Liver (tissue), 8 donors: ENCODE measurements at regions not wholly inside any gene's neighbourhood (a gene's known extent, or its start where the extent isn't known, plus 50 kb on each side); places are given as distances from the start of the nearest gene placed in this dataset.

Experiments used
- DNase-seq: peaks from one replicate; pipeline ENCODE4 v3.0.0-alpha.2; 2017; ENCODE audit warnings: low spot score
- H3K27ac ChIP-seq, 2 donors: one replicate each; pipeline ENCODE4 v1.7.0; 2013; ENCODE audit warnings: inconsistent platforms in 2 of 2, low read length in 2 of 2, control low read depth in 1 of 2, low read depth in 1 of 2, mild to moderate bottlenecking in 1 of 2
- H3K27me3 ChIP-seq, 4 donors: one replicate each; pipeline versions ENCODE4 v1.6.1 to v1.7.0; 2013; ENCODE audit warnings: low read length in 3 of 4, inconsistent platforms in 1 of 4, mild to moderate bottlenecking in 1 of 4, moderate library complexity in 1 of 4; ENCODE audit not compliant: control insufficient read depth in 4 of 4, insufficient read depth in 4 of 4
- H3K36me3 ChIP-seq, 4 donors: one replicate each; pipeline versions ENCODE4 v1.6.1 to v1.7.0; 2013; ENCODE audit warnings: low read length in 3 of 4, mild to moderate bottlenecking in 3 of 4, low read depth in 1 of 4, moderate library complexity in 1 of 4; ENCODE audit not compliant: control insufficient read depth in 4 of 4, insufficient read depth in 3 of 4
- H3K4me1 ChIP-seq, 4 donors: one replicate each; pipeline versions ENCODE4 v1.6.1 to v1.7.0; 2013; ENCODE audit warnings: low read length in 3 of 4, mild to moderate bottlenecking in 3 of 4, moderate library complexity in 1 of 4; ENCODE audit not compliant: control insufficient read depth in 4 of 4, insufficient read depth in 4 of 4
- H3K4me3 ChIP-seq, 3 donors: one replicate each; pipeline versions ENCODE4 v1.6.1 to v1.7.0; 2013; ENCODE audit warnings: low read length in 3 of 3, control low read depth in 1 of 3, low read depth in 1 of 3, mild to moderate bottlenecking in 1 of 3
- H3K9ac ChIP-seq, 2 donors: one replicate each; pipeline ENCODE4 v1.7.0; 2013; ENCODE audit warnings: low read length in 2 of 2, mild to moderate bottlenecking in 2 of 2, moderate library complexity in 2 of 2, control low read depth in 1 of 2, low read depth in 1 of 2
- H3K9me3 ChIP-seq, 4 donors: one replicate each; pipeline versions ENCODE4 v1.6.1 to v1.7.0; 2013; ENCODE audit warnings: low read length in 3 of 4; ENCODE audit not compliant: control insufficient read depth in 4 of 4
- EGR1 ChIP-seq, 2 donors: IDR thresholded peaks; 2 replicates each; pipeline ENCODE4 v1.6.1; 2016 to 2018; ENCODE audit warnings: antibody characterized with exemption in 2 of 2, low read depth in 2 of 2
- FOXA1 ChIP-seq: IDR thresholded peaks from 2 replicates; pipeline ENCODE4 v1.6.1; 2016; ENCODE audit warnings: antibody characterized with exemption
- FOXA2 ChIP-seq: IDR thresholded peaks from 2 replicates; pipeline ENCODE4 v1.6.1; 2016; ENCODE audit warnings: antibody characterized with exemption
- GABPA ChIP-seq, 2 donors: IDR thresholded peaks in 1 of 2; conservative IDR thresholded peaks in 1 of 2; 2 replicates each; pipeline ENCODE4 v1.6.1; 2016; ENCODE audit warnings: antibody characterized with exemption in 2 of 2, mild to moderate bottlenecking in 1 of 2, moderate library complexity in 1 of 2
- HNF4A ChIP-seq, 2 donors: conservative IDR thresholded peaks; 2 replicates each; pipeline ENCODE4 v1.6.1; 2016; ENCODE audit warnings: antibody characterized with exemption in 2 of 2, mild to moderate bottlenecking in 2 of 2
- HNF4G ChIP-seq: IDR thresholded peaks from 2 replicates; pipeline ENCODE4 v1.6.1; 2016; ENCODE audit warnings: antibody characterized with exemption
- JUND ChIP-seq, 2 donors: IDR thresholded peaks; 2 replicates each; pipeline ENCODE4 v1.6.1; 2016; ENCODE audit warnings: antibody characterized with exemption in 2 of 2
- MAX ChIP-seq: IDR thresholded peaks from 2 replicates; pipeline ENCODE4 v1.6.1; 2016; ENCODE audit warnings: antibody characterized with exemption
- NR2F2 ChIP-seq: IDR thresholded peaks from 2 replicates; pipeline ENCODE4 v1.6.1; 2016; ENCODE audit warnings: antibody characterized with exemption
- RAD21 ChIP-seq, 2 donors: IDR thresholded peaks; 2 replicates each; pipeline ENCODE4 v1.6.1; 2016; ENCODE audit warnings: antibody characterized with exemption in 2 of 2, mild to moderate bottlenecking in 2 of 2
- REST ChIP-seq: IDR thresholded peaks from 2 replicates; pipeline ENCODE4 v1.6.1; 2016; ENCODE audit warnings: antibody characterized with exemption, mild to moderate bottlenecking
- RXRA ChIP-seq, 2 donors: IDR thresholded peaks; 2 replicates each; pipeline ENCODE4 v1.6.1; 2017 to 2018; ENCODE audit warnings: antibody characterized with exemption in 2 of 2, mild to moderate bottlenecking in 1 of 2
- SP1 ChIP-seq: IDR thresholded peaks from 2 replicates; pipeline ENCODE4 v1.6.1; 2018; ENCODE audit warnings: antibody characterized with exemption, mild to moderate bottlenecking
- TAF1 ChIP-seq: conservative IDR thresholded peaks from 2 replicates; pipeline ENCODE4 v1.6.1; 2016; ENCODE audit warnings: antibody characterized with exemption, mild to moderate bottlenecking
- YY1 ChIP-seq: IDR thresholded peaks from 2 replicates; pipeline ENCODE4 v1.6.1; 2016; ENCODE audit warnings: antibody characterized with exemption, mild to moderate bottlenecking
- WGBS: extraction: QIAGEN DNeasy Blood & Tissue Kit; methylation state at CpG from one replicate; pipeline ENCODE4 v1.1.7; 2013; 5-methylcytosine and 5-hydroxymethylcytosine counted together
- TF ChIP-seq, protein P1 (sequence below): fragments of 150-350 bp; IDR thresholded peaks from 2 replicates; pipeline ENCODE4 v1.5.1; 2017; ENCODE audit warnings: improper control_type of control experiment, low read depth, low read length; ENCODE audit not compliant: missing input control
- TF ChIP-seq, protein P2 (sequence below): IDR thresholded peaks from 2 replicates; pipeline ENCODE4 v1.6.1; 2016; ENCODE audit warnings: antibody characterized with exemption
- TF ChIP-seq, protein P3 (sequence below): IDR thresholded peaks from 2 replicates; pipeline ENCODE4 v1.6.1; 2016; ENCODE audit warnings: antibody characterized with exemption
- donor health status: healthy.
- donor health status: healthy.
- donor health status: healthy.
- donor health status: healthy.
- donor health status: healthy.

DNA sequence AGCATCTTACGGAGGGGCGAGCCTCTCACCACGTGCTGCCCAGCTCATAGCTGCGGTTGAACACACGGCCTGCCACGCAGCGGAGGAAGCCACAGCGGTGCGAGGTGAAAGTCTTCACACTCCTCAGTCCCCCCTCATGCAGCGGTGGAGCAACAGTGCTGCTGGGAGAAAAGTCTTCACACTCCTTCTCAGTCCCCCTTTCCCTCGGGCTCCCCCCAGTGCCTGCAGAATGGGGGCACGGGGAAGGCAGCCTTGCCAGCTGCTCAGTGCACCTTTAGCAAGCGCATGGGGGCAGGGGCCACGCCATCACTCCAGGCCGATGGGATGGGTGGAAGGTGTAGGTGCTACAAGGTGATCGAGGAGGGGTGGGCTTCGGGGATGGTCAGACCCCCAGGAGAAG lies 206.3 kb upstream of the TCERG1L start:
- H3K9ac ChIP-seq, result no peak overlapping the region
- no peaks in the 10 kb centered on the region for H3K27me3 ChIP-seq
- H3K36me3 ChIP-seq, result no peaks in the 10 kb centered on the region
- H3K9me3 ChIP-seq, result no peaks in the 10 kb centered on the region
- TF ChIP-seq NR2F2 (no peak), SP1 (no peak), RAD21 (IDR thresholded peaks at IDR 0.05) (no peak), TAF1 (no peak), REST (no peak), RXRA (IDR thresholded peaks at IDR 0.05) (no peak), GABPA (IDR thresholded peaks at IDR 0.05 in 1 of 2, conservative IDR thresholded peaks at IDR 0.05 in 1 of 2) (no peak), HNF4G (no peak), MAX (no peak), HNF4A (conservative IDR thresholded peaks at IDR 0.05) (no peak), FOXA1 (no peak), EGR1 (IDR thresholded peaks at IDR 0.05; ENCODE audit: low read depth in 2 of 2) (no peak), FOXA2 (no peak), JUND (IDR thresholded peaks at IDR 0.05) (no peak), YY1 (no peak)
- TF ChIP-seq, protein P1, sequence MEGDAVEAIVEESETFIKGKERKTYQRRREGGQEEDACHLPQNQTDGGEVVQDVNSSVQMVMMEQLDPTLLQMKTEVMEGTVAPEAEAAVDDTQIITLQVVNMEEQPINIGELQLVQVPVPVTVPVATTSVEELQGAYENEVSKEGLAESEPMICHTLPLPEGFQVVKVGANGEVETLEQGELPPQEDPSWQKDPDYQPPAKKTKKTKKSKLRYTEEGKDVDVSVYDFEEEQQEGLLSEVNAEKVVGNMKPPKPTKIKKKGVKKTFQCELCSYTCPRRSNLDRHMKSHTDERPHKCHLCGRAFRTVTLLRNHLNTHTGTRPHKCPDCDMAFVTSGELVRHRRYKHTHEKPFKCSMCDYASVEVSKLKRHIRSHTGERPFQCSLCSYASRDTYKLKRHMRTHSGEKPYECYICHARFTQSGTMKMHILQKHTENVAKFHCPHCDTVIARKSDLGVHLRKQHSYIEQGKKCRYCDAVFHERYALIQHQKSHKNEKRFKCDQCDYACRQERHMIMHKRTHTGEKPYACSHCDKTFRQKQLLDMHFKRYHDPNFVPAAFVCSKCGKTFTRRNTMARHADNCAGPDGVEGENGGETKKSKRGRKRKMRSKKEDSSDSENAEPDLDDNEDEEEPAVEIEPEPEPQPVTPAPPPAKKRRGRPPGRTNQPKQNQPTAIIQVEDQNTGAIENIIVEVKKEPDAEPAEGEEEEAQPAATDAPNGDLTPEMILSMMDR, result no peak
- TF ChIP-seq, protein P2, sequence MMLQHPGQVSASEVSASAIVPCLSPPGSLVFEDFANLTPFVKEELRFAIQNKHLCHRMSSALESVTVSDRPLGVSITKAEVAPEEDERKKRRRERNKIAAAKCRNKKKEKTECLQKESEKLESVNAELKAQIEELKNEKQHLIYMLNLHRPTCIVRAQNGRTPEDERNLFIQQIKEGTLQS, result no peak
- TF ChIP-seq, protein P3, sequence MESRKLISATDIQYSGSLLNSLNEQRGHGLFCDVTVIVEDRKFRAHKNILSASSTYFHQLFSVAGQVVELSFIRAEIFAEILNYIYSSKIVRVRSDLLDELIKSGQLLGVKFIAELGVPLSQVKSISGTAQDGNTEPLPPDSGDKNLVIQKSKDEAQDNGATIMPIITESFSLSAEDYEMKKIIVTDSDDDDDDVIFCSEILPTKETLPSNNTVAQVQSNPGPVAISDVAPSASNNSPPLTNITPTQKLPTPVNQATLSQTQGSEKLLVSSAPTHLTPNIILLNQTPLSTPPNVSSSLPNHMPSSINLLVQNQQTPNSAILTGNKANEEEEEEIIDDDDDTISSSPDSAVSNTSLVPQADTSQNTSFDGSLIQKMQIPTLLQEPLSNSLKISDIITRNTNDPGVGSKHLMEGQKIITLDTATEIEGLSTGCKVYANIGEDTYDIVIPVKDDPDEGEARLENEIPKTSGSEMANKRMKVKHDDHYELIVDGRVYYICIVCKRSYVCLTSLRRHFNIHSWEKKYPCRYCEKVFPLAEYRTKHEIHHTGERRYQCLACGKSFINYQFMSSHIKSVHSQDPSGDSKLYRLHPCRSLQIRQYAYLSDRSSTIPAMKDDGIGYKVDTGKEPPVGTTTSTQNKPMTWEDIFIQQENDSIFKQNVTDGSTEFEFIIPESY, result no peak
- H3K4me3 ChIP-seq, result no peak overlapping the region
- H3K4me1 ChIP-seq, result no peaks in the 10 kb centered on the region
- 82% methylated on average over 17 of the region's 17 CpGs for WGBS
- no peak overlapping the region for H3K27ac ChIP-seq
- DNase-seq, result no peak
